ENCODE measurements at regions not wholly inside any gene's neighbourhood (a gene's known extent, or its start where the extent isn't known, plus 50 kb on each side); places are given as distances from the start of the nearest gene placed in this dataset.

DNA sequence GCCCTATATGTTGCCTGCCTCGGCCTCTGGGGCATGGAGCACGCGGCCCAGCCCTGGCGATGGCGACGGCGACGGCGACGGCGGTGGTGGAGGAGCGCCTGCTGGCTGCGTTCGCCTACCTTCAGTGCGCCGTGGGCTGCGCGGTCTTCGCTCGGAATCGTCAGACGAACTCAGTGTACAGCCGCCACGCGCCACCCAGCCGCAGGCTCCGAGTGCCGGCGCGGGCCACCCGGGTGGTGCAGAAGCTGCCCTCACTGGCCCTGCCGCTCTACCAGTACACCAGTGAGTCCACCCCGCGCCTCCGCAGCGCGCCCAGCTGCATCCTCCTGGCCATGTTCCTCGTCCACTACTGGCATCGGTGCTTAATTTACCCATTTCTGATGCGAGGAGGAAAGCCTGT lies 83.7 kb upstream of the F9 start:
- no peak for TF ChIP-seq ZNF583 (CRISPR knock-in tag; IDR thresholded peaks at IDR 0.05)
- TF ChIP-seq STAG1 (CRISPR knock-in tag; IDR thresholded peaks at IDR 0.05; ENCODE audit: borderline replicate concordance), result no peak
- TF ChIP-seq, protein P1, sequence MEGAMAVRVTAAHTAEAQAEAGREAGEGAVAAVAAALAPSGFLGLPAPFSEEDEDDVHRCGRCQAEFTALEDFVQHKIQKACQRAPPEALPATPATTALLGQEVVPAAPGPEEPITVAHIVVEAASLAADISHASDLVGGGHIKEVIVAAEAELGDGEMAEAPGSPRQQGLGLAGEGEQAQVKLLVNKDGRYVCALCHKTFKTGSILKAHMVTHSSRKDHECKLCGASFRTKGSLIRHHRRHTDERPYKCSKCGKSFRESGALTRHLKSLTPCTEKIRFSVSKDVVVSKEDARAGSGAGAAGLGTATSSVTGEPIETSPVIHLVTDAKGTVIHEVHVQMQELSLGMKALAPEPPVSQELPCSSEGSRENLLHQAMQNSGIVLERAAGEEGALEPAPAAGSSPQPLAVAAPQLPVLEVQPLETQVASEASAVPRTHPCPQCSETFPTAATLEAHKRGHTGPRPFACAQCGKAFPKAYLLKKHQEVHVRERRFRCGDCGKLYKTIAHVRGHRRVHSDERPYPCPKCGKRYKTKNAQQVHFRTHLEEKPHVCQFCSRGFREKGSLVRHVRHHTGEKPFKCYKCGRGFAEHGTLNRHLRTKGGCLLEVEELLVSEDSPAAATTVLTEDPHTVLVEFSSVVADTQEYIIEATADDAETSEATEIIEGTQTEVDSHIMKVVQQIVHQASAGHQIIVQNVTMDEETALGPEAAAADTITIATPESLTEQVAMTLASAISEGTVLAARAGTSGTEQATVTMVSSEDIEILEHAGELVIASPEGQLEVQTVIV (CRISPR knock-in tag; IDR thresholded peaks at IDR 0.05; ENCODE audit: borderline replicate concordance), result no peak
